ENCODE measurements at regions not wholly inside any gene's neighbourhood (a gene's known extent, or its start where the extent isn't known, plus 50 kb on each side); places are given as distances from the start of the nearest gene placed in this dataset.
"Not testable (repeated sequence)": the region's sequence is repeated elsewhere in the genome, so short reads cannot be mapped to it uniquely, and the experiment has no call there.

GRCh38 chr15:20301041-20301390 lies 240.6 kb downstream of the GOLGA6L6 start:
- H3K9ac ChIP-seq (ENCODE audit: low read length); H3K4me2 ChIP-seq (ENCODE audit: low read length); H3K36me3 ChIP-seq (ENCODE audit: low read depth, low read length); POLR2A ChIA-PET (ENCODE audit: unreplicated experiment); BruUV-seq (replicated peaks); H3K4me3 ChIP-seq (ENCODE audit: low read length); H2AFZ ChIP-seq (ENCODE audit: low read length); CTCF ChIA-PET; DNase-seq; H3K27me3 ChIP-seq (ENCODE audit: low read length); H3K4me1 ChIP-seq (ENCODE audit: insufficient read depth, low read length); ATAC-seq; H3K79me2 ChIP-seq (ENCODE audit: low read length); H3F3A ChIP-seq (ENCODE audit: low read length, unreplicated experiment); H4K20me1 ChIP-seq (ENCODE audit: low read length); H3K27ac ChIP-seq (ENCODE audit: low read length); intact Hi-C loops (cut with micrococcal nuclease); H3K9me2 ChIP-seq (replicated peaks; ENCODE audit: low read length): not testable (repeated sequence)
- H3K9me3 ChIP-seq (ENCODE audit: low read length): peaks cover 25% of the 10 kb centered on the region

GRCh38 chr15:20300351-20301040 lies 241.1 kb downstream of the GOLGA6L6 start:
- H3F3A ChIP-seq (ENCODE audit: low read length, unreplicated experiment); H3K79me2 ChIP-seq (ENCODE audit: low read length); H3K4me1 ChIP-seq (ENCODE audit: insufficient read depth, low read length); ATAC-seq; H4K20me1 ChIP-seq (ENCODE audit: low read length); H3K9me2 ChIP-seq (replicated peaks; ENCODE audit: low read length); H3K4me3 ChIP-seq (ENCODE audit: low read length); intact Hi-C loops (cut with micrococcal nuclease); CTCF ChIA-PET; H2AFZ ChIP-seq (ENCODE audit: low read length); H3K27me3 ChIP-seq (ENCODE audit: low read length); POLR2A ChIA-PET (ENCODE audit: unreplicated experiment); H3K9ac ChIP-seq (ENCODE audit: low read length); H3K36me3 ChIP-seq (ENCODE audit: low read depth, low read length); BruUV-seq (replicated peaks); H3K27ac ChIP-seq (ENCODE audit: low read length); H3K4me2 ChIP-seq (ENCODE audit: low read length); DNase-seq: not testable (repeated sequence)
- H3K9me3 ChIP-seq (ENCODE audit: low read length): peaks cover 25% of the 10 kb centered on the region

- CTCF ChIA-PET; DNase-seq; H4K20me1 ChIP-seq (ENCODE audit: low read length); H3K27me3 ChIP-seq (ENCODE audit: low read length); ATAC-seq; H3K9ac ChIP-seq (ENCODE audit: low read length); H3K36me3 ChIP-seq (ENCODE audit: low read depth, low read length); H3K79me2 ChIP-seq (ENCODE audit: low read length); H3K9me2 ChIP-seq (replicated peaks; ENCODE audit: low read length); H3K4me3 ChIP-seq (ENCODE audit: low read length); H3K4me2 ChIP-seq (ENCODE audit: low read length); H3K4me1 ChIP-seq (ENCODE audit: insufficient read depth, low read length); H3F3A ChIP-seq (ENCODE audit: low read length, unreplicated experiment); POLR2A ChIA-PET (ENCODE audit: unreplicated experiment); H2AFZ ChIP-seq (ENCODE audit: low read length); intact Hi-C loops (cut with micrococcal nuclease); BruUV-seq (replicated peaks); H3K27ac ChIP-seq (ENCODE audit: low read length): not testable (repeated sequence)
- H3K9me3 ChIP-seq (ENCODE audit: low read length): peaks cover 19% of the 10 kb centered on the region
These were observed 243.9 kb downstream of the GOLGA6L6 start for GRCh38 chr15:20297603-20298123.

- H4K20me1 ChIP-seq (ENCODE audit: low read length); H2AFZ ChIP-seq (ENCODE audit: low read length); CTCF ChIA-PET; DNase-seq; H3K4me2 ChIP-seq (ENCODE audit: low read length); H3K36me3 ChIP-seq (ENCODE audit: low read depth, low read length); H3K9me2 ChIP-seq (replicated peaks; ENCODE audit: low read length); H3F3A ChIP-seq (ENCODE audit: low read length, unreplicated experiment); ATAC-seq; intact Hi-C loops (cut with micrococcal nuclease); H3K4me3 ChIP-seq (ENCODE audit: low read length); H3K4me1 ChIP-seq (ENCODE audit: insufficient read depth, low read length); H3K79me2 ChIP-seq (ENCODE audit: low read length); POLR2A ChIA-PET (ENCODE audit: unreplicated experiment); H3K27ac ChIP-seq (ENCODE audit: low read length); BruUV-seq (replicated peaks); H3K27me3 ChIP-seq (ENCODE audit: low read length); H3K9ac ChIP-seq (ENCODE audit: low read length): not testable (repeated sequence)
- peaks cover 19% of the 10 kb centered on the region for H3K9me3 ChIP-seq (ENCODE audit: low read length)
These were observed 245.3 kb downstream of the GOLGA6L6 start for GRCh38 chr15:20296261-20296660.
